ENCODE measurements at regions not wholly inside any gene's neighbourhood (a gene's known extent, or its start where the extent isn't known, plus 50 kb on each side); places are given as distances from the start of the nearest gene placed in this dataset.

GRCh38 chr4:107304699-107305286, 268.7 kb upstream of the DKK2 start:
- intact Hi-C loops (cut with DNase I): no loop called here
- DNase-seq (no peak), ATAC-seq (no peak)
- H3K4me3 ChIP-seq: no peak overlapping the region
- no peaks in the 10 kb centered on the region for H3K27me3 ChIP-seq
- no peak overlapping the region for H3K27ac ChIP-seq
- no peaks in the 10 kb centered on the region for H3K36me3 ChIP-seq
- no peaks in the 10 kb centered on the region for H3K4me1 ChIP-seq
- TF ChIP-seq CTCF (IDR thresholded peaks at IDR 0.05): no peak
- no peaks in the 10 kb centered on the region for H3K9me3 ChIP-seq

GRCh38 chr4:107299646-107300045, 263.5 kb upstream of the DKK2 start:
- Histone ChIP-seq H3K4me1 (no peaks in the 10 kb centered on the region), H3K4me3 (no peak overlapping the region), H3K36me3 (no peaks in the 10 kb centered on the region), H3K27me3 (no peaks in the 10 kb centered on the region), H3K9me3 (peaks cover 0 to 4% of the 10 kb centered on the region in 2 donors), H3K27ac (no peak overlapping the region)
- DNase-seq (no peak), ATAC-seq (no peak)
- no peak for TF ChIP-seq CTCF (IDR thresholded peaks at IDR 0.05)
- intact Hi-C loops (cut with DNase I): no loop called here

GRCh38 chr4:107292979-107293378, 256.9 kb upstream of the DKK2 start:
- H3K4me1 ChIP-seq: no peaks in the 10 kb centered on the region
- no peaks in the 10 kb centered on the region for H3K27me3 ChIP-seq
- no peak overlapping the region for H3K4me3 ChIP-seq
- no peak for ATAC-seq
- intact Hi-C loops (cut with DNase I): no loop called here
- H3K27ac ChIP-seq: no peak overlapping the region
- TF ChIP-seq CTCF (IDR thresholded peaks at IDR 0.05): no peak
- DNase-seq: no peak
- H3K36me3 ChIP-seq: no peaks in the 10 kb centered on the region
- H3K9me3 ChIP-seq: peaks cover 0 to 13% of the 10 kb centered on the region in 2 donors

- ATAC-seq: peak; percentile 30
- Histone ChIP-seq H3K27ac (no peak overlapping the region), H3K4me3 (no peak overlapping the region), H3K4me1 (no peaks in the 10 kb centered on the region), H3K9me3 (no peaks in the 10 kb centered on the region), H3K27me3 (no peaks in the 10 kb centered on the region), H3K36me3 (no peaks in the 10 kb centered on the region)
- no peak for DNase-seq
- TF ChIP-seq CTCF (IDR thresholded peaks at IDR 0.05): no peak
- intact Hi-C loops (cut with DNase I): no loop called here
Measured at GRCh38 chr4:107283587-107284559, 247.8 kb upstream of the DKK2 start.

GRCh38 chr4:107279733-107280132, 243.6 kb upstream of the DKK2 start:
- Histone ChIP-seq H3K4me1 (no peaks in the 10 kb centered on the region), H3K27me3 (no peaks in the 10 kb centered on the region), H3K27ac (no peak overlapping the region), H3K9me3 (no peaks in the 10 kb centered on the region), H3K4me3 (no peak overlapping the region), H3K36me3 (no peaks in the 10 kb centered on the region)
- DNase-seq: no peak
- intact Hi-C loops (cut with DNase I): no loop called here
- ATAC-seq: no peak
- no peak for TF ChIP-seq CTCF (IDR thresholded peaks at IDR 0.05)
